ENCODE measurements at regions not wholly inside any gene's neighbourhood (a gene's known extent, or its start where the extent isn't known, plus 50 kb on each side); places are given as distances from the start of the nearest gene placed in this dataset.

DNA sequence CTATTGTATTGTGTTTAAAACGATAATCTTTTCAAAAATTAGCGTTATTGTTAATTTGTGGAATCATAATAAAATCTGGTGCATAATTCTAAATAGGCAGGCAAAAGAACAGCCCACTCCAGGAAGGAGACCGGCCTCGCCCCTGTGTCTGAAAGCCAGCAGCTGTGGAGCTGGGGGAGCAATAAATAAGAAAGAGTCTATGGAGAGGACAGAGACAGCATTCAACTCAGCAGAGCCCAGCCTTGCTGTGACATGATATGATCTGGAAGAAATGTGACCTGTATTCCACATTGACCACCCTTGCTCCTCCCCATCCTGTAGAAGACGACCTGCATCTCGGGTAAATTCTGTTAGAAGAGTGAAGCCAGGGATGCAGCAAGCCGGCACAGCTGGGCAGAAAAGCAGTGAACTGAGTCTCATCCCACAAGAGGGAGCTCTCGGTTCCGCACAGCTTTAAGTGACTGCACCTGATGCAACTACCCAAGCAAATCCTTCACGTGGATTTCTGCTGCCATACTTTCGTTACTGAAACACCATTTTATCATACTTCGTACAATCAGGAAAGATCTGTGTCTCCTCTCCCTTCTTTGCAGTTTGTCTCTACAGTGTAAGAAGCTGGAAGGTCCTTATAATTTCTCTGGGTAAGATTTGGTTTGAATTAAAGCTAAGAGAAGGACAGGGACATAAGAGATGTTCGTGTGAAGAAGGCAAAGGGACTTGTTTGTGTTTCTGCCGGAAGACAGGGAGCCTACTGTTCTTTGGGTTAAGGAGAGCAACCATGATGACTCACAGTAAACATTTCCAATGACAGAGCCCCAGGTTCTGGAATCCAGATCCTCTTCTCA is 427.1 kb downstream of the GPAM start:
- no peak for DNase-seq (ENCODE audit: low spot score)

DNA sequence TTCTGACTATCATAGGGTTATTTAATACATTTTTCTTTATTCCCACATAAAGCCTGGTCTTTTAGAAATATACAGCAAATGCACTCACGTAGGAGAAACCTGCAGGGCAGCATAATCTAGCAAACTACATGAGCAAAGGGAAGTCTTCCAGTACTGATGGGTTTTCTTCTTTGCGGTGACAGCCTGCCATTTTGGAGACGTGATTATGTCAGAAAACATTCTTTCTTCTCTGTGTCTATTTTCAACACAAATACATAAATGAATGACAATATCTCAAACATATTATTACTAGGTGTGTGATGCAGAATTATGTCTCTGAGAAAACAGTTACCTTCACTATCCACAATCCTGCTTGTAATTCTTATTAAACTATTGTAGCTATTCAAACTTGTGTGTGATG is 425.0 kb downstream of the GPAM start:
- no peaks in the 10 kb centered on the region for H3K36me3 ChIP-seq
- no peak overlapping the region for H3K4me3 ChIP-seq
- ATAC-seq (ENCODE audit: insufficient number of reproducible peaks, low FRiP score, low read depth): no peak
- no peaks in the 10 kb centered on the region for H3K27me3 ChIP-seq (replicated peaks; ENCODE audit: insufficient read depth)
- TF ChIP-seq, protein P1, sequence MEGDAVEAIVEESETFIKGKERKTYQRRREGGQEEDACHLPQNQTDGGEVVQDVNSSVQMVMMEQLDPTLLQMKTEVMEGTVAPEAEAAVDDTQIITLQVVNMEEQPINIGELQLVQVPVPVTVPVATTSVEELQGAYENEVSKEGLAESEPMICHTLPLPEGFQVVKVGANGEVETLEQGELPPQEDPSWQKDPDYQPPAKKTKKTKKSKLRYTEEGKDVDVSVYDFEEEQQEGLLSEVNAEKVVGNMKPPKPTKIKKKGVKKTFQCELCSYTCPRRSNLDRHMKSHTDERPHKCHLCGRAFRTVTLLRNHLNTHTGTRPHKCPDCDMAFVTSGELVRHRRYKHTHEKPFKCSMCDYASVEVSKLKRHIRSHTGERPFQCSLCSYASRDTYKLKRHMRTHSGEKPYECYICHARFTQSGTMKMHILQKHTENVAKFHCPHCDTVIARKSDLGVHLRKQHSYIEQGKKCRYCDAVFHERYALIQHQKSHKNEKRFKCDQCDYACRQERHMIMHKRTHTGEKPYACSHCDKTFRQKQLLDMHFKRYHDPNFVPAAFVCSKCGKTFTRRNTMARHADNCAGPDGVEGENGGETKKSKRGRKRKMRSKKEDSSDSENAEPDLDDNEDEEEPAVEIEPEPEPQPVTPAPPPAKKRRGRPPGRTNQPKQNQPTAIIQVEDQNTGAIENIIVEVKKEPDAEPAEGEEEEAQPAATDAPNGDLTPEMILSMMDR (IDR thresholded peaks at IDR 0.05): no peak
- H3K27ac ChIP-seq: no peak overlapping the region
- no peaks in the 10 kb centered on the region for H3K9me3 ChIP-seq
- no peaks in the 10 kb centered on the region for H3K4me1 ChIP-seq (ENCODE audit: control insufficient read depth in 1 of 2, low read depth in 2 of 2)
- DNase-seq (ENCODE audit: low spot score): no peak

More for the DNA sequence above, 427.1 kb downstream of the GPAM start:
- no peaks in the 10 kb centered on the region for H3K4me1 ChIP-seq (ENCODE audit: control insufficient read depth in 1 of 2, low read depth in 2 of 2)
- TF ChIP-seq, protein P1 (IDR thresholded peaks at IDR 0.05): peak; percentile 24
- H3K9me3 ChIP-seq: no peaks in the 10 kb centered on the region
- no peak for ATAC-seq (ENCODE audit: insufficient number of reproducible peaks, low FRiP score, low read depth)
- no peaks in the 10 kb centered on the region for H3K36me3 ChIP-seq
- no peak overlapping the region for H3K27ac ChIP-seq
- no peak overlapping the region for H3K4me3 ChIP-seq
- H3K27me3 ChIP-seq (replicated peaks; ENCODE audit: insufficient read depth): no peaks in the 10 kb centered on the region

DNA sequence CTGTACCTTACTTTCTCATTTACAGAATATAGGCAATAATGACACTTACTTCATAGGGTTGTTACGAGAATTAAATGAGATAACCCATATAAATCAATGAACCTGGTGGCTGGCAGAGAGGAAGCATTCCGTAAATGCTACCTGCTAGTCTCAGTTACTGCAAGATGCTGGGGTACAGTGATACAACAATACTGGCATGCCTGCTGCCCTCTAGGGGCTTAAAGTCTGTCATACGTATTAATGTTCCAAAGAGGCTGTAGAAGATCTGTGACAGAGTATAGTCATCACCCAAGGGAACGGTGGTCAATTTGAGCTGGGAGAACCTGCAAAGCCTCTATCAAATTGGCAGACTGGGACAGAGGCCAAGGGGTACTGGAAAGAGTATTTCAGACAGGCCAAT is 421.5 kb downstream of the GPAM start:
- Histone ChIP-seq H3K9me3 (no peaks in the 10 kb centered on the region), H3K36me3 (no peaks in the 10 kb centered on the region), H3K27me3 (replicated peaks; ENCODE audit: insufficient read depth) (no peaks in the 10 kb centered on the region), H3K4me3 (no peak overlapping the region), H3K27ac (no peak overlapping the region), H3K4me1 (ENCODE audit: control insufficient read depth in 1 of 2, low read depth in 2 of 2) (no peaks in the 10 kb centered on the region)
- DNase-seq (ENCODE audit: low spot score) (no peak), ATAC-seq (ENCODE audit: insufficient number of reproducible peaks, low FRiP score, low read depth) (no peak)
- TF ChIP-seq, protein P1 (IDR thresholded peaks at IDR 0.05): no peak

DNA sequence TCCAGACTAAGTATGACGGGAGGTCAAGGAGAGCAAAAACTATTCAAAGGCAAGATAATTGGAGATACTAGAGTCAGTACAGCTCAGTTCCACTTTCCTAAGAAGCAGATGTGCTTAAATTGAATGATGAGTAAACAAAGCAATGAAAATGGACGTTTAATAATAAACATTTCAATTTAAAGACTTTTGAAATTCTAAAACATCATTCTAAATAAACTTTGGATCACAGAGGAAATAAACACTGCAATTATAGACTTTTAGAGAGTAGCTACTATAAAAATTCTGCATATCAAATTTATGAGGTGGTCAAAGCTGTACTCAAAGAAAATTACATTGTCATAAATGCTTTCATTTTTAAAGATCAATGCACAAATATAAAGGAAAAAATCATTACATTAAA is 418.3 kb downstream of the GPAM start:
- TF ChIP-seq, protein P1 (IDR thresholded peaks at IDR 0.05): no peak
- Histone ChIP-seq H3K36me3 (no peaks in the 10 kb centered on the region), H3K4me1 (ENCODE audit: control insufficient read depth in 1 of 2, low read depth in 2 of 2) (no peaks in the 10 kb centered on the region), H3K27me3 (replicated peaks; ENCODE audit: insufficient read depth) (no peaks in the 10 kb centered on the region), H3K4me3 (no peak overlapping the region), H3K9me3 (no peaks in the 10 kb centered on the region), H3K27ac (no peak overlapping the region)
- DNase-seq (ENCODE audit: low spot score) (no peak), ATAC-seq (ENCODE audit: insufficient number of reproducible peaks, low FRiP score, low read depth) (no peak)

DNA sequence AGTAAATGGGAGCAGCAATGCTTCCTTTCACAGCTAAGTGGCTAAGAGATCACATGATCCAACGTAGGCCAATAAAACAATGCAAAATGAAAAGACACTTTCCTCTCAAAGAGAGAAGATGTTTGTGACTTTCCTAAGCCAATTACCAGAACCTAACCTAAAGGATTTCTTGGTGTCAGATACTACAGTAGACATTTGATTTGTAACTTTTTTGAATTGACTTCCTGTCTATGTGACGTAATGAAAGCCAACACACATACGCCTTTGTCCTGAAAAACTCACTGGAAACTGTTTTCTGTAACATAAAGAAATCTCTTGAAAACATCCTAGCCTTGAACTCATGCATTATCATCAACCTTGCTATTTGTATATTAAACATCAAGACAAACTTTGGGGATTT is 417.1 kb downstream of the GPAM start:
- H3K27ac ChIP-seq: no peak overlapping the region
- ATAC-seq (ENCODE audit: insufficient number of reproducible peaks, low FRiP score, low read depth) (no peak), DNase-seq (ENCODE audit: low spot score) (no peak)
- H3K36me3 ChIP-seq: no peaks in the 10 kb centered on the region
- no peaks in the 10 kb centered on the region for H3K4me1 ChIP-seq (ENCODE audit: control insufficient read depth in 1 of 2, low read depth in 2 of 2)
- no peaks in the 10 kb centered on the region for H3K9me3 ChIP-seq
- no peaks in the 10 kb centered on the region for H3K27me3 ChIP-seq (replicated peaks; ENCODE audit: insufficient read depth)
- no peak overlapping the region for H3K4me3 ChIP-seq
- TF ChIP-seq, protein P1 (IDR thresholded peaks at IDR 0.05): no peak
